DOHH2 (cell line): ENCODE measurements at regions not wholly inside any gene's neighbourhood (a gene's known extent, or its start where the extent isn't known, plus 50 kb on each side); places are given as distances from the start of the nearest gene placed in this dataset.

Experiments used
- H3F3A ChIP-seq: fragments of 200-600 bp; sonication (generic), shearing (Covaris generic); 2 replicates; pipeline ENCODE4 v1.6.0; 2016; ENCODE audit warnings: antibody characterized with exemption, mild to moderate bottlenecking; ENCODE audit not compliant: control insufficient read depth, insufficient read depth
- H3K27ac ChIP-seq: fragments of 200-600 bp; sonication (generic); 2 replicates; pipeline ENCODE4 v1.5.1; 2014; ENCODE audit warnings: low read depth, mild to moderate bottlenecking, low read length, moderate library complexity
- H3K27me3 ChIP-seq: fragments of 200-600 bp; sonication (generic); 2 replicates; pipeline ENCODE4 v1.6.1; 2014; ENCODE audit warnings: mild to moderate bottlenecking, low read length, mixed read lengths; ENCODE audit not compliant: control insufficient read depth
- H3K36me3 ChIP-seq: fragments of 200-600 bp; sonication (generic); 2 replicates; pipeline ENCODE4 v1.6.1; 2014; ENCODE audit warnings: mild to moderate bottlenecking, low read length, moderate library complexity, mixed read lengths; ENCODE audit not compliant: control insufficient read depth
- H3K4me1 ChIP-seq: fragments of 200-600 bp; sonication (generic); 2 replicates; pipeline ENCODE4 v1.6.1; 2014; ENCODE audit warnings: mild to moderate bottlenecking, low read length, mixed read lengths; ENCODE audit not compliant: control insufficient read depth
- H3K4me2 ChIP-seq: fragments of 200-600 bp; sonication (generic); 2 replicates; pipeline ENCODE4 v1.6.0; 2014; ENCODE audit warnings: mild to moderate bottlenecking, low read length, moderate library complexity
- H3K4me3 ChIP-seq: fragments of 200-600 bp; sonication (generic); 2 replicates; pipeline ENCODE4 v1.5.1; 2014; ENCODE audit warnings: mild to moderate bottlenecking, low read length, mixed read lengths
- H3K79me2 ChIP-seq: fragments of 200-600 bp; sonication (generic); 2 replicates; pipeline ENCODE4 v1.6.1; 2014; ENCODE audit warnings: mild to moderate bottlenecking, low read length, mixed read lengths; ENCODE audit not compliant: control insufficient read depth
- H3K9me2 ChIP-seq: fragments of 200-600 bp; sonication (generic); replicated peaks from 2 replicates; pipeline ENCODE4 v1.6.1; 2014; ENCODE audit warnings: mild to moderate bottlenecking, low read length, mixed read lengths; ENCODE audit not compliant: control insufficient read depth
- H3K9me3 ChIP-seq: fragments of 200-600 bp; sonication (generic); 2 replicates; pipeline ENCODE4 v1.6.1; 2014; ENCODE audit warnings: antibody characterized with exemption, low read length, mixed read lengths; ENCODE audit not compliant: control insufficient read depth, insufficient read depth
- H4K20me1 ChIP-seq: fragments of 200-600 bp; sonication (generic); 2 replicates; pipeline ENCODE4 v1.6.0; 2014; ENCODE audit warnings: low read depth, mild to moderate bottlenecking, antibody characterized with exemption, low read length, moderate library complexity; ENCODE audit not compliant: control insufficient read depth, insufficient read depth
- EZH2phosphoT487 ChIP-seq: fragments of 200-600 bp; sonication (generic); IDR thresholded peaks from 2 replicates; pipeline ENCODE4 v1.6.1; 2017; ENCODE audit warnings: borderline replicate concordance, mild to moderate bottlenecking, antibody characterized with exemption, low read length, moderate library complexity, mixed read lengths
- TF ChIP-seq, protein P1 (sequence below): fragments of 200-600 bp; sonication (generic); IDR thresholded peaks from one replicate; pipeline ENCODE4 v1.5.1; 2014; ENCODE audit warnings: antibody characterized with exemption, mild to moderate bottlenecking, low read depth, low read length; ENCODE audit not compliant: poor library complexity, severe bottlenecking

DNA sequence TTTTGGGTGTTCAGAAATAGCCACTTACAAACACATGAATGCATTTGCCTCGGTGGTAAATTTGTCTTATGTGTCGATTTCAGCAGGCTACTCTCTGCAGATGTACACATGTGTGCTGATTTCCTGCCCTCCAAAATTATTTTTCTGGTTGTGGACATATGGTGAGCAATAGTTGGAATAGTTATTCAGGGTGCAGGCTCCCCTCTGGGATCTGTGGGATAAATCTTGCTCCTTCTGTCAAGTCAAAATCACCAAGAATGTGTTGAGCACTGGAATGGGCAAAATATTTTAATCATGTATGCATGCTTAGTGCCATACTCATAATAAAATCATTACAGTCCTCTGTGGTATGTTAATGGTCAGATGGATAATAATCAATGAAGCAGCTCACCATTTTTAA, 684.5 kb downstream of the BCL11A start:
- Histone ChIP-seq H3K4me2 (no peak overlapping the region), H3K79me2 (no peaks in the 10 kb centered on the region), H3K4me3 (no peak overlapping the region), H3F3A (no peaks in the 10 kb centered on the region), H3K27ac (no peak overlapping the region), H3K27me3 (no peaks in the 10 kb centered on the region), H3K36me3 (no peaks in the 10 kb centered on the region), H3K9me3 (no peaks in the 10 kb centered on the region), H3K4me1 (no peaks in the 10 kb centered on the region), H3K9me2 (no peaks in the 10 kb centered on the region), H4K20me1 (no peaks in the 10 kb centered on the region)
- TF ChIP-seq, protein P1, sequence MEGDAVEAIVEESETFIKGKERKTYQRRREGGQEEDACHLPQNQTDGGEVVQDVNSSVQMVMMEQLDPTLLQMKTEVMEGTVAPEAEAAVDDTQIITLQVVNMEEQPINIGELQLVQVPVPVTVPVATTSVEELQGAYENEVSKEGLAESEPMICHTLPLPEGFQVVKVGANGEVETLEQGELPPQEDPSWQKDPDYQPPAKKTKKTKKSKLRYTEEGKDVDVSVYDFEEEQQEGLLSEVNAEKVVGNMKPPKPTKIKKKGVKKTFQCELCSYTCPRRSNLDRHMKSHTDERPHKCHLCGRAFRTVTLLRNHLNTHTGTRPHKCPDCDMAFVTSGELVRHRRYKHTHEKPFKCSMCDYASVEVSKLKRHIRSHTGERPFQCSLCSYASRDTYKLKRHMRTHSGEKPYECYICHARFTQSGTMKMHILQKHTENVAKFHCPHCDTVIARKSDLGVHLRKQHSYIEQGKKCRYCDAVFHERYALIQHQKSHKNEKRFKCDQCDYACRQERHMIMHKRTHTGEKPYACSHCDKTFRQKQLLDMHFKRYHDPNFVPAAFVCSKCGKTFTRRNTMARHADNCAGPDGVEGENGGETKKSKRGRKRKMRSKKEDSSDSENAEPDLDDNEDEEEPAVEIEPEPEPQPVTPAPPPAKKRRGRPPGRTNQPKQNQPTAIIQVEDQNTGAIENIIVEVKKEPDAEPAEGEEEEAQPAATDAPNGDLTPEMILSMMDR = no peak
- TF ChIP-seq EZH2phosphoT487 = no peak

DNA sequence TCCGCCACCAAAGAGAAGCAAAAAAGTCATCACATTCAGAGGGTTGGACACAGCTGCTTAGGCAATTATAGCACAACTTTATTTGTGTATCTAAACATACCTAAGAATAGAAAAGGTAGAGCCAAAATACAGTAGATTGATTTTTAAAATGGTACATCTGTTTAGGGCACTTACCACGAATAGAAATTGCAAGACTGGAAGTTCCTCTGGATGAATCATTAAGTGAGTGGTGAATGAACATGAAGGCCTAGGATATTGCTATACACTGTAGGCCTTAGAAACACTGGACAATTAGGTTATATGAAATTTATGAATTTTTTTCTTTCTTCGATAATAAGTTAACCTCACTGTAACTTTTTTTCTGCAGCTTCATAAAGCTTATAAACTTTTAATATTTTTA, 687.0 kb downstream of the BCL11A start:
- TF ChIP-seq EZH2phosphoT487 = no peak
- TF ChIP-seq, protein P1 = no peak
- Histone ChIP-seq H4K20me1 (no peaks in the 10 kb centered on the region), H3K79me2 (no peaks in the 10 kb centered on the region), H3K27me3 (no peaks in the 10 kb centered on the region), H3K36me3 (no peaks in the 10 kb centered on the region), H3K9me3 (peaks cover 4% of the 10 kb centered on the region; the same call in 1 of the 2 replicates), H3K27ac (no peak overlapping the region), H3K9me2 (no peaks in the 10 kb centered on the region), H3K4me3 (no peak overlapping the region), H3F3A (no peaks in the 10 kb centered on the region), H3K4me2 (no peak overlapping the region), H3K4me1 (no peaks in the 10 kb centered on the region)

DNA sequence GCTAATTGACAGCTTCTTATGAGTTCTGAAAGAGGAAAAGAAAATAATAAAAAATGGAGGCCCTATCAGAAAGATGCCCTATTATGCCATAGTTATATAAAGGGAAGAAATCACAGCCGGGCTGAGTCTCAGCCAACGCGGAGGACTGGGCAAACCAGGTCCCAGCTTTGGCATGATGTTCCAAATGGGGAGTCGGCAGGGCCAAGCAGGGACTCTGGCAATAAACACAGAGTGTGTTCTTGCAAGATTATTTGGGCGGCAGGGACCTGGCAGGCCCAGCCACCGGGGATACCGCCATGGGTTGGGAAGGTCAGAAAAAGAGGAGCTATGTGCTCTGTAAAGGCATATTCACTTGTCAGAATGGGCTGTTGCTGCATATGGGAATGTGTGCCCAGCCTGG, 694.9 kb downstream of the BCL11A start:
- H3K79me2 ChIP-seq = no peaks in the 10 kb centered on the region
- H3K4me1 ChIP-seq = no peaks in the 10 kb centered on the region
- H4K20me1 ChIP-seq = no peaks in the 10 kb centered on the region
- no peak overlapping the region for H3K4me2 ChIP-seq
- no peak for TF ChIP-seq EZH2phosphoT487
- TF ChIP-seq, protein P1 = no peak
- H3K9me2 ChIP-seq = no peaks in the 10 kb centered on the region
- no peaks in the 10 kb centered on the region for H3K36me3 ChIP-seq
- no peak overlapping the region for H3K27ac ChIP-seq
- no peaks in the 10 kb centered on the region for H3F3A ChIP-seq
- no peaks in the 10 kb centered on the region for H3K27me3 ChIP-seq
- H3K4me3 ChIP-seq = no peak overlapping the region
- peaks cover 7% of the 10 kb centered on the region; the same call in 1 of the 2 replicates for H3K9me3 ChIP-seq

DNA sequence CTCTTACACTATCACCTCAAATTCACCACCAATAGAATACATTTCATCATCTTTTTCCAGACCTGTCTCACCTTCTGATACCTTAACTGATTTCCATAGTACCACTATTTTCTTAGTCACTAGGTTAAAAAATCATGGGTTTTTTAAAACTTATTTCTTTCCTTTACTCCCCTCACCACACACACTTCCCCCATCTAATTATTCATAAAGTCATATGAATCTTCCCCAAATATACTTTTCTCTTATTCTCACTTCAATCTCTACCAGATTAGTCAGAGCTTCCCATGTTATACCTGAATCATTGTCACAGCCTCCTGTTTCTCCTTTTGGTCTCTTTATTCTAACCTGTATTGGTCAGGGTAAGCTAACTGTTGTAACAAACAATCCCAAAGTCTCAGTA, 696.3 kb downstream of the BCL11A start:
- TF ChIP-seq, protein P1 = no peak
- TF ChIP-seq EZH2phosphoT487 = no peak
- H3K4me2 ChIP-seq = no peak overlapping the region
- H4K20me1 ChIP-seq = no peaks in the 10 kb centered on the region
- H3K27ac ChIP-seq = no peak overlapping the region
- H3K79me2 ChIP-seq = no peaks in the 10 kb centered on the region
- H3K9me3 ChIP-seq = peaks cover 7% of the 10 kb centered on the region; the same call in 1 of the 2 replicates
- no peak overlapping the region for H3K4me3 ChIP-seq
- H3K27me3 ChIP-seq = no peaks in the 10 kb centered on the region
- H3K9me2 ChIP-seq = no peaks in the 10 kb centered on the region
- no peaks in the 10 kb centered on the region for H3F3A ChIP-seq
- H3K36me3 ChIP-seq = no peaks in the 10 kb centered on the region
- H3K4me1 ChIP-seq = no peaks in the 10 kb centered on the region
